ENCODE measurements at regions not wholly inside any gene's neighbourhood (a gene's known extent, or its start where the extent isn't known, plus 50 kb on each side); places are given as distances from the start of the nearest gene placed in this dataset.

DNA sequence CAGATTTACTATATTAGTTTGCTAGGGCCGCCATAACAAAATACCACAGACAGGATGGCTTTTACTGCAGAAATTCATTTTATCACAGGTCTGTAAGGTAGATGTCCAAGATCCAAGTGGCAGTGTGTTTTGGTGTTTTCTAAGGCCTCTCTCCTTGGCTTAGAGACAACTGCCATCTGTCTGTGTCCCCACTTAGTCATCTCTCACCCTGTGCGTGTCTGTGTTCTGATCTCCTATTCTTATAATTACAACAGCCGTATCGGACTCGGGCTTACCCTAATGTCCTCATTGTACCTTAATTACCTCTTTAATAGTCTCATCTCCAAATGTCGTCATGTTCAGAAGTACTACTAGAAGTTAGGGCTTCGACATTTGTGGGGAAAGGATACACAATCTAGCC lies 362.3 kb upstream of the CDH19 start:
- no peaks in the 10 kb centered on the region for H3K79me2 ChIP-seq (ENCODE audit: control insufficient read depth, low read length)
- H3K27me3 ChIP-seq (ENCODE audit: control insufficient read depth, low read length), result no peaks in the 10 kb centered on the region
- H3F3A ChIP-seq (ENCODE audit: control insufficient read depth, insufficient read depth), result no peaks in the 10 kb centered on the region
- H4K20me1 ChIP-seq (ENCODE audit: control insufficient read depth, insufficient read depth, low read depth, low read length), result no peaks in the 10 kb centered on the region
- TF ChIP-seq EZH2phosphoT487 (IDR thresholded peaks at IDR 0.05; ENCODE audit: borderline replicate concordance, low read length), result no peak
- TF ChIP-seq, protein P1, sequence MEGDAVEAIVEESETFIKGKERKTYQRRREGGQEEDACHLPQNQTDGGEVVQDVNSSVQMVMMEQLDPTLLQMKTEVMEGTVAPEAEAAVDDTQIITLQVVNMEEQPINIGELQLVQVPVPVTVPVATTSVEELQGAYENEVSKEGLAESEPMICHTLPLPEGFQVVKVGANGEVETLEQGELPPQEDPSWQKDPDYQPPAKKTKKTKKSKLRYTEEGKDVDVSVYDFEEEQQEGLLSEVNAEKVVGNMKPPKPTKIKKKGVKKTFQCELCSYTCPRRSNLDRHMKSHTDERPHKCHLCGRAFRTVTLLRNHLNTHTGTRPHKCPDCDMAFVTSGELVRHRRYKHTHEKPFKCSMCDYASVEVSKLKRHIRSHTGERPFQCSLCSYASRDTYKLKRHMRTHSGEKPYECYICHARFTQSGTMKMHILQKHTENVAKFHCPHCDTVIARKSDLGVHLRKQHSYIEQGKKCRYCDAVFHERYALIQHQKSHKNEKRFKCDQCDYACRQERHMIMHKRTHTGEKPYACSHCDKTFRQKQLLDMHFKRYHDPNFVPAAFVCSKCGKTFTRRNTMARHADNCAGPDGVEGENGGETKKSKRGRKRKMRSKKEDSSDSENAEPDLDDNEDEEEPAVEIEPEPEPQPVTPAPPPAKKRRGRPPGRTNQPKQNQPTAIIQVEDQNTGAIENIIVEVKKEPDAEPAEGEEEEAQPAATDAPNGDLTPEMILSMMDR (IDR thresholded peaks at IDR 0.05; ENCODE audit: low read depth, low read length, poor library complexity, severe bottlenecking), result no peak
- H3K9me3 ChIP-seq (ENCODE audit: control insufficient read depth, insufficient read depth, low read length), result no peaks in the 10 kb centered on the region
- no peak overlapping the region for H3K4me3 ChIP-seq (ENCODE audit: low read length)
- H3K9me2 ChIP-seq (replicated peaks; ENCODE audit: control insufficient read depth, low read length), result no peaks in the 10 kb centered on the region
- no peak overlapping the region for H3K27ac ChIP-seq (ENCODE audit: low read depth, low read length)
- H3K36me3 ChIP-seq (ENCODE audit: control insufficient read depth, low read length), result no peaks in the 10 kb centered on the region
- no peaks in the 10 kb centered on the region for H3K4me1 ChIP-seq (ENCODE audit: control insufficient read depth, low read length)
- no peak overlapping the region for H3K4me2 ChIP-seq (ENCODE audit: low read length)

DNA sequence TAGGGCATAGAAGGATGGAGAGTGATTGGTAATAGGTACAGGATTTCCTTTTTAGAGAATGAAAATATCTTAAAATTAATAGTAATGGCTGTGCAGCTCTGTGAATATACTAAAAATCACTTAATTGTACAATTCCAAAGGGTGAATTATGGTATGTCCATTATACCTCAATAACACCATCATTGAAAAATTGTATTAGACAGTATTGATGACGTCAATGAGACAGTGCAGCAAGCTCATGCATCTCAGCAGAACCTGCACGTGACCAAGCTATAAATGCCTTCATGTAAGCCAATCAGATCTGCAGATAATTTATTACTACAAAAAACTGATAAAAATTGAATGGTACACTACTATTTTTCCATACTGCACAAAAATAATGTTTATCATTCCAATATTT lies 354.4 kb upstream of the CDH19 start:
- H3K27ac ChIP-seq (ENCODE audit: low read depth, low read length), result no peak overlapping the region
- H3K27me3 ChIP-seq (ENCODE audit: control insufficient read depth, low read length), result no peaks in the 10 kb centered on the region
- no peak overlapping the region for H3K4me3 ChIP-seq (ENCODE audit: low read length)
- H3F3A ChIP-seq (ENCODE audit: control insufficient read depth, insufficient read depth), result no peaks in the 10 kb centered on the region
- H3K4me2 ChIP-seq (ENCODE audit: low read length), result no peak overlapping the region
- no peak for TF ChIP-seq EZH2phosphoT487 (IDR thresholded peaks at IDR 0.05; ENCODE audit: borderline replicate concordance, low read length)
- TF ChIP-seq, protein P1 (IDR thresholded peaks at IDR 0.05; ENCODE audit: low read depth, low read length, poor library complexity, severe bottlenecking), result no peak
- no peaks in the 10 kb centered on the region for H4K20me1 ChIP-seq (ENCODE audit: control insufficient read depth, insufficient read depth, low read depth, low read length)
- no peaks in the 10 kb centered on the region for H3K36me3 ChIP-seq (ENCODE audit: control insufficient read depth, low read length)
- H3K9me3 ChIP-seq (ENCODE audit: control insufficient read depth, insufficient read depth, low read length), result no peaks in the 10 kb centered on the region
- no peaks in the 10 kb centered on the region for H3K4me1 ChIP-seq (ENCODE audit: control insufficient read depth, low read length)
- no peaks in the 10 kb centered on the region for H3K9me2 ChIP-seq (replicated peaks; ENCODE audit: control insufficient read depth, low read length)
- H3K79me2 ChIP-seq (ENCODE audit: control insufficient read depth, low read length), result no peaks in the 10 kb centered on the region

DNA sequence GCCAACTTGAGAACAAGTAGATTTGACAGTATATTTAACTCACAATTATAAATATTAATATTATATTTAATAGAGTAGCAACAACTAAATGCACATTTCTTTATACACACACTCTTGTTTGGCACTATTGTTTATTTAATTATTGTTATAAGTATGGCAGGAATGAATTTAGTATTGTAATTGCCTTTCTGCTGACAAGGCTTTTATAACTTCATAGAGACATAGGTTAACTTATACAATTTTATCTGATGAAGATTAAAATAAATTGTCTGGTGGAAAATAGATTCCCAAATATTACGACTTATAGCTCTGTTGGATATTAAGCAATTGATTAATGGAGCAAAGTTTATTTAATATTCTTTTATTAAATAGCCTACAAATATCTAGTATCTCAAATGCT lies 347.9 kb upstream of the CDH19 start:
- no peak for TF ChIP-seq EZH2phosphoT487 (IDR thresholded peaks at IDR 0.05; ENCODE audit: borderline replicate concordance, low read length)
- TF ChIP-seq, protein P1 (IDR thresholded peaks at IDR 0.05; ENCODE audit: low read depth, low read length, poor library complexity, severe bottlenecking), result no peak
- H3K9me3 ChIP-seq (ENCODE audit: control insufficient read depth, insufficient read depth, low read length), result no peaks in the 10 kb centered on the region

DNA sequence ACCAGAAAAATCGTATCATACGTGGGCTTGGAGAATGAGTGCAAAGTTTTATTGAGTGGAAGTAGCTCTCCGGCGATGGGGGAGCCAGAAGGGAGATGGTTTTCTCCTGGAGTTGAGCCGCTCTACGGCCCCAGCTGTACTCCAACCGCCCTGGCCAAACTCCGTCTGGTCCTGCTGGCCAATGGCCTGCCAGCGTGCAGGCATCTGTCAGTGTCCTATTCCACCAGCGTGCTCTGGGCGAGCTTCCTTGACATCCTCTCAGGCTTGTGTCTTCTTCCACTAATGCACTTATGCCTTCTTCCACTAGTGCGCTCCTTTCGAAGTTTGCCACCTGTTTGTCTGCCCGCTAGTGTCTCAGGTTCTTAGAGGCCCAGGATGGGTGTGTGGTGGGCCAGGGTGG lies 345.5 kb upstream of the CDH19 start:
- TF ChIP-seq EZH2phosphoT487 (IDR thresholded peaks at IDR 0.05; ENCODE audit: borderline replicate concordance, low read length), result no peak
- TF ChIP-seq, protein P1 (IDR thresholded peaks at IDR 0.05; ENCODE audit: low read depth, low read length, poor library complexity, severe bottlenecking), result no peak

More for the DNA sequence above, 347.9 kb upstream of the CDH19 start:
- no peak overlapping the region for H3K27ac ChIP-seq (ENCODE audit: low read depth, low read length)
- no peaks in the 10 kb centered on the region for H4K20me1 ChIP-seq (ENCODE audit: control insufficient read depth, insufficient read depth, low read depth, low read length)
- H3K4me1 ChIP-seq (ENCODE audit: control insufficient read depth, low read length), result no peaks in the 10 kb centered on the region
- no peak overlapping the region for H3K4me3 ChIP-seq (ENCODE audit: low read length)
- H3K9me2 ChIP-seq (replicated peaks; ENCODE audit: control insufficient read depth, low read length), result no peaks in the 10 kb centered on the region
- H3K27me3 ChIP-seq (ENCODE audit: control insufficient read depth, low read length), result no peaks in the 10 kb centered on the region
- H3K4me2 ChIP-seq (ENCODE audit: low read length), result no peak overlapping the region
- H3K79me2 ChIP-seq (ENCODE audit: control insufficient read depth, low read length), result no peaks in the 10 kb centered on the region
- no peaks in the 10 kb centered on the region for H3F3A ChIP-seq (ENCODE audit: control insufficient read depth, insufficient read depth)
- H3K36me3 ChIP-seq (ENCODE audit: control insufficient read depth, low read length), result no peaks in the 10 kb centered on the region

More for the DNA sequence above, 345.5 kb upstream of the CDH19 start:
- Histone ChIP-seq H3K36me3 (ENCODE audit: control insufficient read depth, low read length) (no peaks in the 10 kb centered on the region), H3K4me2 (ENCODE audit: low read length) (no peak overlapping the region), H3F3A (ENCODE audit: control insufficient read depth, insufficient read depth) (no peaks in the 10 kb centered on the region), H3K4me3 (ENCODE audit: low read length) (no peak overlapping the region), H3K4me1 (ENCODE audit: control insufficient read depth, low read length) (no peaks in the 10 kb centered on the region), H4K20me1 (ENCODE audit: control insufficient read depth, insufficient read depth, low read depth, low read length) (no peaks in the 10 kb centered on the region), H3K27me3 (ENCODE audit: control insufficient read depth, low read length) (no peaks in the 10 kb centered on the region), H3K9me3 (ENCODE audit: control insufficient read depth, insufficient read depth, low read length) (no peaks in the 10 kb centered on the region), H3K9me2 (replicated peaks; ENCODE audit: control insufficient read depth, low read length) (no peaks in the 10 kb centered on the region), H3K79me2 (ENCODE audit: control insufficient read depth, low read length) (no peaks in the 10 kb centered on the region), H3K27ac (ENCODE audit: low read depth, low read length) (no peak overlapping the region)
